RWPE2 (cell line): ENCODE measurements at regions not wholly inside any gene's neighbourhood (a gene's known extent, or its start where the extent isn't known, plus 50 kb on each side); places are given as distances from the start of the nearest gene placed in this dataset.

ENCODE experiments used
- ATAC-seq: fragments of 200-7000 bp; cut with Tn5 transposase; 3 replicates; pipeline ENCODE4 v1.9.1; 2021; ENCODE audit warnings: low read depth
- DNase-seq: peaks from one replicate; pipeline ENCODE4 v3.0.0-alpha.2; 2020; ENCODE audit warnings: low spot score
- H3K27ac ChIP-seq: fragments of 450-650 bp; 2 replicates; pipeline ENCODE4 v1.5.1; 2017; ENCODE audit warnings: mild to moderate bottlenecking; ENCODE audit not compliant: poor library complexity, severe bottlenecking
- H3K27me3 ChIP-seq: fragments of 250-450 bp; sonication (Bioruptor Pico); 2 replicates; pipeline ENCODE4 v1.5.1; 2021; ENCODE audit warnings: mild to moderate bottlenecking, moderate library complexity; ENCODE audit not compliant: insufficient read depth, poor library complexity, severe bottlenecking
- H3K36me3 ChIP-seq: fragments of 250-450 bp; sonication (Bioruptor Pico); 2 replicates; pipeline ENCODE4 v1.5.1; 2020; ENCODE audit warnings: low read depth, mild to moderate bottlenecking, moderate library complexity
- H3K4me1 ChIP-seq: fragments of 250-450 bp; sonication (Bioruptor Pico); 2 replicates; pipeline ENCODE4 v1.5.1; 2021; ENCODE audit warnings: mild to moderate bottlenecking, moderate library complexity; ENCODE audit not compliant: insufficient read depth, poor library complexity, severe bottlenecking
- H3K4me3 ChIP-seq: fragments of 250-450 bp; sonication (Bioruptor Pico); 2 replicates; pipeline ENCODE4 v1.5.1; 2021; ENCODE audit warnings: mild to moderate bottlenecking, moderate library complexity; ENCODE audit not compliant: severe bottlenecking
- H3K9me3 ChIP-seq: fragments of 250-450 bp; sonication (Bioruptor Pico); 2 replicates; pipeline ENCODE4 v1.5.1; 2021; ENCODE audit warnings: mild to moderate bottlenecking, moderate library complexity; ENCODE audit not compliant: severe bottlenecking
- CTCF ChIP-seq: fragments of 450-650 bp; IDR thresholded peaks from one replicate; pipeline ENCODE4 v1.5.1; 2017; ENCODE audit warnings: mild to moderate bottlenecking, moderate library complexity; ENCODE audit not compliant: poor library complexity, severe bottlenecking

GRCh38 chr1:4261327-4261726 is 361.3 kb upstream of the C1orf174 start:
- TF ChIP-seq CTCF = no peak
- ATAC-seq (no peak), DNase-seq (no peak)
- Histone ChIP-seq H3K4me3 (no peak overlapping the region), H3K27ac (no peak overlapping the region), H3K27me3 (no peaks in the 10 kb centered on the region), H3K9me3 (no peaks in the 10 kb centered on the region), H3K4me1 (no peaks in the 10 kb centered on the region), H3K36me3 (no peaks in the 10 kb centered on the region)

- ATAC-seq = no peak
- Histone ChIP-seq H3K27ac (no peak overlapping the region), H3K27me3 (no peaks in the 10 kb centered on the region), H3K36me3 (no peaks in the 10 kb centered on the region), H3K4me3 (no peak overlapping the region), H3K4me1 (no peaks in the 10 kb centered on the region), H3K9me3 (no peaks in the 10 kb centered on the region)
- no peak for TF ChIP-seq CTCF
- no peak for DNase-seq
Observed at GRCh38 chr1:4262665-4263064, 362.6 kb upstream of the C1orf174 start.

GRCh38 chr1:4263699-4264098 is 363.6 kb upstream of the C1orf174 start:
- ATAC-seq = no peak
- no peaks in the 10 kb centered on the region for H3K36me3 ChIP-seq
- no peaks in the 10 kb centered on the region for H3K27me3 ChIP-seq
- no peak for TF ChIP-seq CTCF
- no peak for DNase-seq
- no peaks in the 10 kb centered on the region for H3K9me3 ChIP-seq
- H3K4me1 ChIP-seq = no peaks in the 10 kb centered on the region
- no peak overlapping the region for H3K27ac ChIP-seq
- H3K4me3 ChIP-seq = no peak overlapping the region

GRCh38 chr1:4265836-4266235 is 365.8 kb upstream of the C1orf174 start:
- no peak overlapping the region for H3K27ac ChIP-seq
- ATAC-seq = no peak
- H3K36me3 ChIP-seq = no peaks in the 10 kb centered on the region
- no peak for TF ChIP-seq CTCF
- H3K4me1 ChIP-seq = no peaks in the 10 kb centered on the region
- H3K27me3 ChIP-seq = no peaks in the 10 kb centered on the region
- no peak for DNase-seq
- H3K9me3 ChIP-seq = no peaks in the 10 kb centered on the region
- no peak overlapping the region for H3K4me3 ChIP-seq

GRCh38 chr1:4267381-4268261 is 367.5 kb upstream of the C1orf174 start:
- no peak for TF ChIP-seq CTCF
- H3K27ac ChIP-seq = no peak overlapping the region
- H3K9me3 ChIP-seq = no peaks in the 10 kb centered on the region
- ATAC-seq (no peak), DNase-seq (no peak)
- no peaks in the 10 kb centered on the region for H3K4me1 ChIP-seq
- H3K4me3 ChIP-seq = no peak overlapping the region
- no peaks in the 10 kb centered on the region for H3K27me3 ChIP-seq
- no peaks in the 10 kb centered on the region for H3K36me3 ChIP-seq
